OCI-M2 (cell line): ENCODE measurements at regions not wholly inside any gene's neighbourhood (a gene's known extent, or its start where the extent isn't known, plus 50 kb on each side); places are given as distances from the start of the nearest gene placed in this dataset.

Experiments used
- DNase-seq: peaks from one replicate; lab custom pipeline; 2025; ENCODE audit not compliant: unreplicated experiment; lab: John Stamatoyannopoulos, UW

DNA sequence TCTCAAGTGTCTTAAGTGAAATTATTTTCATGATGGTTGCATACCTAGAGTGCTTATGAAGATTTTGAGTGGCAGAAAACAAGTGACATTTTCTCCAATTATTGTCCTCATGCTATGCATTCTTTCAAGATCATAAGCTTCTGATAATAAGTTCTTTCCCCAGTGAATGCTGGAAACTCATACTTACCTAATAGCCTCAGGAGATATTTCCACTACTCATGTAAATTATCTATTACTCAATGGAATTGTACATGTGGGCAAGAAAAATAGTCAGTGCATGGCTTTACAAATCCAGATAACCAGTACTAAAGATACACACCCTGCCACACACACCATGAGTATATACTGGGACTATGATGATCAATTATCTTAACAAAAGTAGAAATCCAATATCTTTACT is 1219.4 kb upstream of the C9orf72 start:
- no peak for DNase-seq

DNA sequence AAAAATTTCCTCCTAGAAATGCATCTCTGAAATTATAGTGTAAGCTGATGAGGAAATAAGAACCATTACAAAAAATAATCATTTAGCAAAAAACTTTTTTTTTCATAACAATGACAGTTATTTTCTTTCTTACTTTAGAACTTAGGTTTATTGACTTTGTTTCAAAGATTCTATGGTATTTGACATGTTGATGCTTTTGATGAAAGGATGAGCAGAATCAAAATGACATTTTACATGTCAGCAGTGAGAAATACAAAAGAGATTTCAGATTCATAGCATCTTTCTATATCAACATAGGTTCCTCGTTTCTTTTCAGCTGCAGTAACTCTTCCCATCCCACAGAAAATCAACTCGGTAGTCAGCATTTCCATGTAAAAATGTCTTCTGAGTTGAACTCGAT is 1226.6 kb upstream of the C9orf72 start:
- DNase-seq = no peak

DNA sequence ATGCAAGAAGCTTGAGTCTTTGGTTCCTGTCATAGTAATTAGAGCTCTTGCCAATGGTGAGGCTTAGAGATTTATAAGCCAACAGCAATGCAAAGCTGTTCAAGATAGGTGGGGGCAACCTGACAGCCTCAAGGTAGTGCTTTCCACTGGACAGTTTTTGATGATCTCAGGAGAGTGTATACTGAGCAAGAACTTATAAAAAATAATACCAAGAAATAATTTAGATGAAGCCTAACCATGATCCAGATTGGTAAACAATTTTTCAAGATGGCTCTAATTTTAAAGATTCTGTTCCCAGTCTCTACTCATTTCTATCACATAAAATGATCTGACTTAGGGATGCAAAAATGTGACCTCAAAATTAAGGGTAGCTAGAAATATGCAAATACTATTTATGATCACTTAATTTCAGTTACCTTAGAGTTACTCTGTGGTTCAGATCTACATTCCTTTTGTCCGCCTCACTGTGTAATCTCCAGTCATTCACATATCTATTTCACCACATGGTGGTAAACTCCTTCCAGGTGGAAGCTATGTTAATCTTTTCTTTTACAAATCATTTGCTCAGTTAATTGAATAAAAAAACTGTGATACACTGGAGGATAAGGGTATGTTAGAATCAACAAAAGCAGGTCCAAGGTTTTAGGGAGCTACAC is 1228.0 kb upstream of the C9orf72 start:
- no peak for DNase-seq

- no peak for DNase-seq
These were observed 1231.9 kb upstream of the C9orf72 start for GRCh38 chr9:28805197-28805596.

- DNase-seq = no peak
These were observed 1234.8 kb upstream of the C9orf72 start for GRCh38 chr9:28808042-28808441.

DNA sequence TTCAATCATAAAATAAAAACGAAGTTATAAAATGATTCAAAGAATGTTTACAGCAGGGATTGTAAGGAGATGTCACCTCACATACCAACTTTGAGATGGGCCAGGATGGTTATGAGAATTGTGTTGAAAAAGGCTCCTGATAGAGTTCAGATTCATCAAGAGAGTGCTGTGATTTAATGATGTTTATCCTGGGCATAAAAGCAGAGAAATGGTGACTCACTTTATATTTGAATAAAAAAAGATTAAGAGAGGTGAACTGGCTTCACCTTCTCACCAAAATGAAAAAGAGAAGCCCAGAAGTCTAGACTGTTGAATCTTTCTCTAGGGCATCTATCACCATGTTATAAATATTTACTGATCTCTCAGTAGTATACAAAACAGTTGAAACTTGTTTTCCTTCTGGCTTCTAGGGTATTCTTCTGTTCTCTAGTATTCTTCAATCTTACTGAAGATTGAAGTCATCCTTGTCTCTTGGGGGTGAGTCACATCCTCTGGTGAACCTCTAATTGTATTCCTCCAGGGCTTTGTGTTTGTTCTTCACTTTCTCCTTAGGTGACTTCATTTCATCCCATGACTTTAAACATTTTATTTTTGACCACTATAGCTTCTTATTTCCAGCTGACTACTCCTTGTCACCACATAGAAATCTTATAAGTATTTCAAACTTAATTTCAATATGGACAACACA is 1237.3 kb upstream of the C9orf72 start:
- DNase-seq = no peak

- no peak for DNase-seq
These were observed 1247.5 kb upstream of the C9orf72 start for GRCh38 chr9:28820741-28821140.

DNA sequence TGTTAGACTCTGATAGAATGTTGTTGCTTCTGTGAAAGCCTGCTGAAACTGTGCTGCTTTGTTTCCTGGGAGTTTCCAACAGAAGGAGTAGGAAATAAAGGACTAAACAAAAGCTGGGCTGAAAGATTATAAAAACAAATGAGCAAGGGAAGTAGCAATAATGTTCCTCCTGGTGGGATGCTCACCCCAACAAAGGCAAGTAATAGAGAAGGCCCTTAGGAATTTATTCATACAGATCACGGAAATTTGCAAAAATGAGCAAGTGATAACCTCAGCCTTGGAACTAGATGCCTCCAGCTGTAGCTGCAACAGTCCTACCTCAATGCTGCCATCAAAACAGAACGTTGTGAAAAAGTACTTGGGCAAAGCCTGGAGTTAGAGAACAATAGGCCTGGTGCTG is 1248.0 kb upstream of the C9orf72 start:
- DNase-seq = no peak

DNA sequence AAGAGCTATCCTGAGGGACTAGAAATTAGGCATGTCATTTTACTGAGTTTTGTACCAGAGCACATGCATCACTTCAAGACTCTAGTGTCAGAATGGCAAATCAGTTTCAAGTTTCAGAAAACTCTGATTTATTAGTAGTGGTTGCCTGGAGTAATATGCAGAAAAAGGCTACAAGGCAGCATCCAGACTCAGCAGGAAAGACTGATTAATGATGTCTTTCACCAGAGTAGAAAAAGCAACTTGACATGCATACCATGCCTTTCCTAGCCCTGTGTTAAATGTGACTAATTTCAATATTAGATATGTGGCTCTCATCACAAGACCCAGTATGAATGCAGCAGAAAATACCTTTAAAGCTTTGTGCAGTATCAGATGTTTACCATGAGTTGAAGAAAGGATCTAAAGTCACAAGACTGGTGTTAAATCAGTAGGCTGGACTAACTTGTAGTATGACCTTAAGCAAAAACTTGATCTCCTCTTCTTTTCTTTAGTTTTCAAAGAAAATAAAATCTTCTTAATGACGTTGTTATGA is 1251.2 kb upstream of the C9orf72 start:
- DNase-seq = no peak

DNA sequence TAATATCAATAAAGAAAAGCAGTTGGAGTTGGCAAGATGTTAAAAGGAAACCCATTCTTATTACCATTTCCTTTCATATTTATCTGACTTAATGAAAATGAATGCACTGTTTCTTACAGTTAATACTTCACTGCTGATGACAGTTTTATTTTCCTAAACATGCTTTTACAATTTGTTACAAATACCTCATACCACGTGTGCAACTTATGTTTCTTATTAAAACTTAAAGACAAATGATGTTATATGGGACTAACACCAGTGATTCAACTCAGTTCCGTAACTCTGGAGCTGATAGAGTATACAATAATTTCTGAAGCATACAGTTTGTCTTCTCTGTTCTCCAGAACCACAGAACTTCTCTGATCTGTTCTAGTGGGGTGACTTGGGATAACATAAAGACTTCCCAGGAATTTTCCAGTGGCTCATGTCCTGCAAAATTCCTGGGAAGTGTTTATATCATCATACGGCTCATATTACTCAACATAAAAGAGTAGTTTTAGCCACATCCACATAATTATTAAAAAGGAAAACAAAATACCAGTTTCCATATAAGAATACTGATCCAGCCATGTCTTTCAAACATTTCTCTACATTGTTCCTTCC is 1259.0 kb upstream of the C9orf72 start:
- no peak for DNase-seq

DNA sequence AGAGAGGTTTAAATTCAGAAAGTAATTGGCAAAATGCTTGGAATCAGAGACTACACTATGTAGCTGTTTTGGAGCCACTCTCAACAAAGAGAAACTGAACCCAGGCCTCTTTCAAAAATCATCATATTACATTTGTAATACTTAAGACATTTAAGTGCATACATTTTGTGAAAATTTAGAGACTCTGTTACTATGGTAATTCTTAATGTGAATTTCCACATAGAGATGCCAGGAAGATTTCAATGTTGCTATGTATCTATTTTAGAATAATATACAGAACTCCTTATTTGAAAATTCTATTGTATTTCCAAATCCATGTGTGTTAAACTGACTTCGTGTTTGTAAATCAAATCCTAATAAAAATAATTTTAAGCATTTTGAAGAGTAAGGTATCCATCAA is 1260.9 kb upstream of the C9orf72 start:
- no peak for DNase-seq

- no peak for DNase-seq
These were observed 1266.6 kb upstream of the C9orf72 start for GRCh38 chr9:28839778-28840430.

DNA sequence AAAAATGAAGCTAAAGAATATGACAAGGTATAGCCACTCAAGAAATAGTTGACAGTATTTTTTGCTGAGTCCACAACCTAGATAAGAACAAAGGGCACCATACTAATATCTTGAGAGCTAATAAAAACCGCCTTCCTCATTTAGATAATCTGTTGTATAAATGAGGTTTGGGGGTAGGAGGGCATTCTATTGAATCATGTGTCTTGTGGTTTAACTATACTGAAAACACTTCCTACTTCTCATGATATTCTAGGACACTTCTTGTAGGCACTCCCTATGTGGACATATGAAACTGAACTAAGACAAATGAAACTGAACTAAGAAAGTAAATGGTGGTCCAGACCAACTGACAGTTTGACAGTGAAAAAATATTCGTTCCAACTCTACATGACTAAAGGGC is 1268.5 kb upstream of the C9orf72 start:
- no peak for DNase-seq

- no peak for DNase-seq
These were observed 1274.0 kb upstream of the C9orf72 start for GRCh38 chr9:28847331-28847730.

DNA sequence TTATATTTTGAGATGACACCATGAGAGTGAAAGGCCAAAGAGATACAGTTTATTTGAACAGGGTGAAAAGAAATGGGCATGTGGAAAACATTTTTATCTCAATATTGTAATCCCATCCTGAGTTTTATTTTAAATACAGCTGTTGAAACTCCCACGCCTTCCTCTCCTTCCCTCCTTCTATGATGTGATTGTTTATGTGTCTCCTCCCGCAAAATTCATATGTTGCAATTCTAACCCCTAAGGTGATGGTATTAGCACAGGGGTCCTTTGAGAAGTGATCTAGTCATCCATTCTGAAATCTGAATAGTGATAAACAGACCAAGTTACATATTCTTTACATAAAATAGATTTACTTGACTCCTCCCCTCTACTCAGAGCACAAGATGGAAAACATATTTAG is 1275.4 kb upstream of the C9orf72 start:
- DNase-seq = no peak

GRCh38 chr9:28853477-28853876 is 1280.2 kb upstream of the C9orf72 start:
- no peak for DNase-seq

GRCh38 chr9:28866951-28867350 is 1293.7 kb upstream of the C9orf72 start:
- no peak for DNase-seq

- DNase-seq = no peak
These were observed 1295.1 kb upstream of the C9orf72 start for GRCh38 chr9:28868228-28868990.

DNA sequence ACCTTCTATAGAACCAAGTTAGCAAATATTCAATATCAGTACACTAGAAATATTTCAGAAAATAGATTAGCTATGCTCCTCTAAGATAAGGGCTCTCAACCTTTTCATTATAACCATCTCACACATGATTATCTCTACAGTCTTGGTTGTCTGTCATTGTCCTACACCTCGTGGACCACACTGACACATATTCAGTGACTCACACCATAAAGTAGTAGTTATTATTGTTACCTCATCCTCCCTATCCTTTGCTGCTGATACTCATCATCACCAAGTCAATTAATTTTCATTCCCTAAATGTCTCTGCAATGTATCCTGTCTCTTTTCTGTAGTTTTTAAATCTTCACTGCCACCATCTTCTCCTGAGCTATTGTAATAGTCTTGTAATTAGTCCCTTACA is 1309.2 kb upstream of the C9orf72 start:
- no peak for DNase-seq

GRCh38 chr9:28883234-28883633 is 1310.0 kb upstream of the C9orf72 start:
- DNase-seq = no peak
